Fibroblast of mammary gland (primary cell): ENCODE measurements at regions not wholly inside any gene's neighbourhood (a gene's known extent, or its start where the extent isn't known, plus 50 kb on each side); places are given as distances from the start of the nearest gene placed in this dataset.
A peak's percentile ranks its signal among the peaks of the same experiment; 100 is the strongest.

ENCODE experiments used
- DNase-seq: peaks from one replicate; pipeline ENCODE4 v3.0.0-alpha.2; 2010; ENCODE audit warnings: low read depth
- H3K4me3 ChIP-seq: 2 replicates; pipeline ENCODE4 v1.5.1; 2011; ENCODE audit warnings: low read depth, mild to moderate bottlenecking, low read length, moderate library complexity; ENCODE audit not compliant: control insufficient read depth
- TF ChIP-seq, protein P1 (sequence below): conservative IDR thresholded peaks from 2 replicates; pipeline ENCODE4 v1.5.1; 2011; ENCODE audit warnings: low read depth, low read length, inconsistent platforms; ENCODE audit not compliant: control insufficient read depth, insufficient read depth

DNA sequence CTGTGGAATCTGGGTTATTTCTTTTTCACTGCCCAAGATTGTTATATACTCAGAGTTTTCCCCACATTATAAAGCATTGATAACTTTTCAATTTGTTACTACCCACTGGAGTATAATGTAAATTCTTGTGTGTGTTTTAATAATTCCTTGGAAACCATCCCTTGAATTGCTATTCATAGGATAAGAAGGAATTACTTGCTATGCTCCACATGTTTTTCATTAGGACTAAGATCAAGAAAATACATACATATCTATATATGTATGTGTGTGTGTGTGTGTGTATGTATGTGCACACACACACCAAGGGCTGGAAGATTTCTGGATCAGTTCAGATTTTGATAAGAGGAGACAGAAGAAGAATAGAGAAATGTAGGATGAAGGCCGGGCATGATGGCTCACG is 206.4 kb upstream of the JADE1 start:
- TF ChIP-seq, protein P1, sequence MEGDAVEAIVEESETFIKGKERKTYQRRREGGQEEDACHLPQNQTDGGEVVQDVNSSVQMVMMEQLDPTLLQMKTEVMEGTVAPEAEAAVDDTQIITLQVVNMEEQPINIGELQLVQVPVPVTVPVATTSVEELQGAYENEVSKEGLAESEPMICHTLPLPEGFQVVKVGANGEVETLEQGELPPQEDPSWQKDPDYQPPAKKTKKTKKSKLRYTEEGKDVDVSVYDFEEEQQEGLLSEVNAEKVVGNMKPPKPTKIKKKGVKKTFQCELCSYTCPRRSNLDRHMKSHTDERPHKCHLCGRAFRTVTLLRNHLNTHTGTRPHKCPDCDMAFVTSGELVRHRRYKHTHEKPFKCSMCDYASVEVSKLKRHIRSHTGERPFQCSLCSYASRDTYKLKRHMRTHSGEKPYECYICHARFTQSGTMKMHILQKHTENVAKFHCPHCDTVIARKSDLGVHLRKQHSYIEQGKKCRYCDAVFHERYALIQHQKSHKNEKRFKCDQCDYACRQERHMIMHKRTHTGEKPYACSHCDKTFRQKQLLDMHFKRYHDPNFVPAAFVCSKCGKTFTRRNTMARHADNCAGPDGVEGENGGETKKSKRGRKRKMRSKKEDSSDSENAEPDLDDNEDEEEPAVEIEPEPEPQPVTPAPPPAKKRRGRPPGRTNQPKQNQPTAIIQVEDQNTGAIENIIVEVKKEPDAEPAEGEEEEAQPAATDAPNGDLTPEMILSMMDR, result no peak
- DNase-seq, result no peak
- no peak overlapping the region for H3K4me3 ChIP-seq

DNA sequence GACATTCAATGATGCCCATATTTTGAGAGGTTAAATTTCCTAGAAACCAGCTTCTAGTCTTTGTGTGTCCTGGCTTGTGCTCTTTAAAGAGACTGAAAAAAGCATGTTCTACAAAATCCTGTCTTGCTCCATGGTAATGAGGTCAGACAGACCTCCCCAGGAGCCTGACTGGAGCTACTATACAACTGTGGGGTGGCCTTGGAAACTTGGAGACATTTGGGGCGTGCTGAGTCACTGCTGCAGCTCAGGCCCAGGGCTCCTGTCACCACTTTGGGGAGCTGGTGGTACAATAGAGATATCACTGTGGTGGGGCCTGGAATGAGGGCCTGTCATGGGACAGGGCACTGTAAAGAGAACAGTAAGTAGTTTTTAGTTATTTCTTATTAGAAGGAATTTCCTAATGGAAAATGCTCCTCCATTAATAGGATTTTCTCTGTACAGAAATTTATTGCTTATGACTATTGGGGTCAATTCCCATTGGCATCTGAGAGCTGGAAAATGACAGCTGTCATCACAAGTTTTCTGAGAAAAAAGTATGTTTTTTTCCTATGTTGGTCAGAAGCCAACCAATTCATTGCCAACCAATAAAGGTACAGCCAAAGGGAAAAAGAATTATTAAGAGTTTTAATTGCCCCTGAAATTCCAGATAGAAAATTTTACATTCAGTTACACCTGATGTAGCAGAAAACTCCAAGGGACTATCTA is 207.4 kb upstream of the JADE1 start:
- DNase-seq, result peak; percentile 83
- TF ChIP-seq, protein P1, result no peak
- no peak overlapping the region for H3K4me3 ChIP-seq

GRCh38 chr4:128600996-128601871 is 208.3 kb upstream of the JADE1 start:
- H3K4me3 ChIP-seq, result no peak overlapping the region
- peak; percentile 100 for DNase-seq
- TF ChIP-seq, protein P1, result no peak

- no peak overlapping the region for H3K4me3 ChIP-seq
- DNase-seq, result peak; percentile 14
- TF ChIP-seq, protein P1, result no peak
Observed at GRCh38 chr4:128600410-128600809, 209.1 kb upstream of the JADE1 start.

GRCh38 chr4:128597500-128597899 is 212.0 kb upstream of the JADE1 start:
- DNase-seq, result no peak

GRCh38 chr4:128596853-128597252 is 212.6 kb upstream of the JADE1 start:
- TF ChIP-seq, protein P1, result no peak
- H3K4me3 ChIP-seq, result no peak overlapping the region
- DNase-seq, result no peak

More at GRCh38 chr4:128597500-128597899, 212.0 kb upstream of the JADE1 start:
- TF ChIP-seq, protein P1, result no peak
- no peak overlapping the region for H3K4me3 ChIP-seq
